DMS 273 treated with DMSO at 0.1 percent for 48 hours (cell line): ENCODE measurements at regions not wholly inside any gene's neighbourhood (a gene's known extent, or its start where the extent isn't known, plus 50 kb on each side); places are given as distances from the start of the nearest gene placed in this dataset.

Experiments used
- DNase-seq: peaks from one replicate; lab custom pipeline; 2025; lab: John Stamatoyannopoulos, UW

- DNase-seq, result no peak
Measured at GRCh38 chr2:188142088-188142487, 149.6 kb upstream of the GULP1 start.

- DNase-seq, result no peak
Measured at GRCh38 chr2:188142636-188143295, 148.9 kb upstream of the GULP1 start.

GRCh38 chr2:188145885-188146284, 145.8 kb upstream of the GULP1 start:
- DNase-seq, result no peak

GRCh38 chr2:188146888-188147287, 144.8 kb upstream of the GULP1 start:
- no peak for DNase-seq

GRCh38 chr2:188151670-188152069, 140.0 kb upstream of the GULP1 start:
- no peak for DNase-seq

- no peak for DNase-seq
Measured at GRCh38 chr2:188158337-188159100, 133.2 kb upstream of the GULP1 start.

- no peak for DNase-seq
Measured at GRCh38 chr2:188159484-188159883, 132.2 kb upstream of the GULP1 start.

- no peak for DNase-seq
Measured at GRCh38 chr2:188170356-188170755, 121.3 kb upstream of the GULP1 start.

GRCh38 chr2:188176620-188177019, 115.1 kb upstream of the GULP1 start:
- DNase-seq, result no peak

GRCh38 chr2:188181067-188181838, 110.4 kb upstream of the GULP1 start:
- DNase-seq, result no peak

GRCh38 chr2:188181884-188182283, 109.8 kb upstream of the GULP1 start:
- DNase-seq, result no peak

GRCh38 chr2:188187726-188188125, 103.9 kb upstream of the GULP1 start:
- DNase-seq, result no peak

- no peak for DNase-seq
Measured at GRCh38 chr2:188189356-188189755, 102.3 kb upstream of the GULP1 start.

GRCh38 chr2:188193230-188193629, 98.4 kb upstream of the GULP1 start:
- DNase-seq, result no peak

GRCh38 chr2:188196343-188197008, 95.2 kb upstream of the GULP1 start:
- DNase-seq, result no peak

GRCh38 chr2:188199716-188200128, 92.0 kb upstream of the GULP1 start:
- no peak for DNase-seq

GRCh38 chr2:188201639-188202038, 90.0 kb upstream of the GULP1 start:
- DNase-seq, result no peak

- no peak for DNase-seq
Measured at GRCh38 chr2:188202777-188203176, 88.9 kb upstream of the GULP1 start.

GRCh38 chr2:188203776-188204175, 87.9 kb upstream of the GULP1 start:
- no peak for DNase-seq

- DNase-seq, result no peak
Measured at GRCh38 chr2:188204824-188205223, 86.8 kb upstream of the GULP1 start.

- no peak for DNase-seq
Measured at GRCh38 chr2:188207554-188207953, 84.1 kb upstream of the GULP1 start.

GRCh38 chr2:188209218-188209617, 82.5 kb upstream of the GULP1 start:
- no peak for DNase-seq
